ENCODE measurements at regions not wholly inside any gene's neighbourhood (a gene's known extent, or its start where the extent isn't known, plus 50 kb on each side); places are given as distances from the start of the nearest gene placed in this dataset.

- no peak for TF ChIP-seq POLR2A (IDR thresholded peaks at IDR 0.05)
- TF ChIP-seq, protein P1, sequence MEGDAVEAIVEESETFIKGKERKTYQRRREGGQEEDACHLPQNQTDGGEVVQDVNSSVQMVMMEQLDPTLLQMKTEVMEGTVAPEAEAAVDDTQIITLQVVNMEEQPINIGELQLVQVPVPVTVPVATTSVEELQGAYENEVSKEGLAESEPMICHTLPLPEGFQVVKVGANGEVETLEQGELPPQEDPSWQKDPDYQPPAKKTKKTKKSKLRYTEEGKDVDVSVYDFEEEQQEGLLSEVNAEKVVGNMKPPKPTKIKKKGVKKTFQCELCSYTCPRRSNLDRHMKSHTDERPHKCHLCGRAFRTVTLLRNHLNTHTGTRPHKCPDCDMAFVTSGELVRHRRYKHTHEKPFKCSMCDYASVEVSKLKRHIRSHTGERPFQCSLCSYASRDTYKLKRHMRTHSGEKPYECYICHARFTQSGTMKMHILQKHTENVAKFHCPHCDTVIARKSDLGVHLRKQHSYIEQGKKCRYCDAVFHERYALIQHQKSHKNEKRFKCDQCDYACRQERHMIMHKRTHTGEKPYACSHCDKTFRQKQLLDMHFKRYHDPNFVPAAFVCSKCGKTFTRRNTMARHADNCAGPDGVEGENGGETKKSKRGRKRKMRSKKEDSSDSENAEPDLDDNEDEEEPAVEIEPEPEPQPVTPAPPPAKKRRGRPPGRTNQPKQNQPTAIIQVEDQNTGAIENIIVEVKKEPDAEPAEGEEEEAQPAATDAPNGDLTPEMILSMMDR (IDR thresholded peaks at IDR 0.05): no peak
- intact Hi-C loops (cut with DNase I): no loop called here
- H3K27ac ChIP-seq: no peak overlapping the region
- H3K36me3 ChIP-seq: no peaks in the 10 kb centered on the region
- WGBS, 2 donors: 20 to 69% methylated on average over 4 of the region's 4 CpGs
- no peaks in the 10 kb centered on the region for H3K9me3 ChIP-seq
- H3K27me3 ChIP-seq: no peaks in the 10 kb centered on the region
- no peaks in the 10 kb centered on the region for H3K4me1 ChIP-seq
- no peak for DNase-seq
- no peak overlapping the region for H3K4me3 ChIP-seq (replicated peaks in 1 of 3)
Observed at GRCh38 chr11:121944556-121945230, 171.3 kb downstream of the BLID start.

- no peak overlapping the region for H3K27ac ChIP-seq
Observed at GRCh38 chr11:121938076-121938475, 177.9 kb downstream of the BLID start.

DNA sequence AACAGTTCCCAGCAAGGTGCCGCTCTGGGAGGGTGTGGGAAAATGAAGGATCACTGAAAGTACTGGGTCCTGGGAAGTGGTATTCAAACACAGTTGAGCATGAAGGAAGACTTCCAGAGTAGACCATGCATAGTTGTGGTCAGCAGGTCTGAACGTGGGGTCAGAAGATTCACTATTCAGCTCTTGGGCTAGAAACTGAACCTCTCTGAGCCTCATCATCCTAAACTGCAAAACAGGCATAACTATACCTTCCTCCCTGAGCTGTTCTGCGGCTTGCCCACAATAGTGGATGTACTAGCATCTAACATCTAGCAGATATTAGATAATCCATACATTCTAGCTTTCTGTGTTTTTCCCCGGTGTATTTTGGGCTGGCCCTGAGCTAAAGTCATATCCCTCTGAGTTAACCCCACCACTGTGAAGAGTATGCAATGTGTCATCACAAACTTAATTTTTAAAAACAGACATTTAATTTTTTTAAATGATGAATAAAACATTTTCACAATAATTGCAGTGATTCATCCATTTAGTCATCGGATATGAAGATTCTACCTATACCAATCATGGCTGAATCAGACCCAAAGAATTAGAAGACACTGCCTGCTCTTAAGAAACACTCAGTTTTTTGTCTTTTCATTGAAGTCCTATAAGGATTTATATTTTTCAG, 179.1 kb downstream of the BLID start:
- TF ChIP-seq, protein P1 (IDR thresholded peaks at IDR 0.05): no peak
- no peak for TF ChIP-seq POLR2A (IDR thresholded peaks at IDR 0.05)
- Histone ChIP-seq H3K4me1 (no peaks in the 10 kb centered on the region), H3K9me3 (no peaks in the 10 kb centered on the region), H3K4me3 (replicated peaks in 1 of 3) (no peak overlapping the region), H3K36me3 (no peaks in the 10 kb centered on the region), H3K27me3 (no peaks in the 10 kb centered on the region), H3K27ac (no peak overlapping the region)
- DNase-seq: no peak
- intact Hi-C loops (cut with DNase I): no loop called here
- 74 to 75% methylated on average over 5 of the region's 5 CpGs for WGBS, 2 donors

More at GRCh38 chr11:121938076-121938475, 177.9 kb downstream of the BLID start:
- TF ChIP-seq, protein P1 (IDR thresholded peaks at IDR 0.05): no peak
- no peak for TF ChIP-seq POLR2A (IDR thresholded peaks at IDR 0.05)
- Histone ChIP-seq H3K4me1 (no peaks in the 10 kb centered on the region), H3K4me3 (replicated peaks in 1 of 3) (no peak overlapping the region), H3K27me3 (no peaks in the 10 kb centered on the region), H3K36me3 (no peaks in the 10 kb centered on the region), H3K9me3 (no peaks in the 10 kb centered on the region)
- DNase-seq: no peak
- intact Hi-C loops (cut with DNase I): no loop called here
- WGBS, 2 donors: 65 to 78% methylated on average over 2 of the region's 2 CpGs

DNA sequence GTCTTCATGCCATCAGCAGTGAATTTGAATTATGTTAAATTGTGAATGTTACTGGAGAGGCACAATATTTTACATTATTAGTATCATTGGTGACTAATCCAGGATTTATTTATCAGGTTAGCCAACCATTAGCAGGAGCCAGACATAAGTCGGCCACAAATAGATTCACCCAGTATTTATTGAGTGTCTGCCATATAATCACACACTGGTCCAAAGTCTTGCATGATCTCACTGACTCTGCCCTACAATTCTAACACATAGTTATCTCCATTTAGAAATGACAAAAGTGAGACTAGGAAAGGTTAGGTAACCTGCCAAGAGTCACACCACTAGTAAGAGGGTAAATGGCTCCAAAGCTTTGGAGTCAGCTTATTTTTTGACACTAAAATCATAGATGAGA, 179.6 kb downstream of the BLID start:
- TF ChIP-seq, protein P1 (IDR thresholded peaks at IDR 0.05): no peak
- TF ChIP-seq POLR2A (IDR thresholded peaks at IDR 0.05): no peak
- Histone ChIP-seq H3K27ac (no peak overlapping the region), H3K4me1 (peaks cover 0 to 4% of the 10 kb centered on the region in 2 donors), H3K27me3 (no peaks in the 10 kb centered on the region), H3K36me3 (no peaks in the 10 kb centered on the region), H3K4me3 (replicated peaks in 1 of 3) (no peak overlapping the region), H3K9me3 (no peaks in the 10 kb centered on the region)
- no peak for DNase-seq
- intact Hi-C loops (cut with DNase I): no loop called here
- 86 to 95% methylated on average over 1 of the region's 1 CpG for WGBS, 2 donors

- TF ChIP-seq, protein P1 (IDR thresholded peaks at IDR 0.05): no peak
- TF ChIP-seq POLR2A (IDR thresholded peaks at IDR 0.05): no peak
Observed at GRCh38 chr11:121933694-121934093, 182.3 kb downstream of the BLID start.

More at GRCh38 chr11:121933694-121934093, 182.3 kb downstream of the BLID start:
- intact Hi-C loops (cut with DNase I): no loop called here
- Histone ChIP-seq H3K27ac (no peak overlapping the region), H3K4me3 (replicated peaks in 1 of 3) (no peak overlapping the region), H3K36me3 (no peaks in the 10 kb centered on the region), H3K9me3 (no peaks in the 10 kb centered on the region), H3K4me1 (peaks cover 5 to 13% of the 10 kb centered on the region in 2 donors), H3K27me3 (no peaks in the 10 kb centered on the region)
- DNase-seq: no peak
- 91 to 93% methylated on average over 2 of the region's 2 CpGs for WGBS, 2 donors

Measured in thyroid gland (tissue), 4 donors.